Epithelial cell of esophagus (primary cell): ENCODE measurements at regions not wholly inside any gene's neighbourhood (a gene's known extent, or its start where the extent isn't known, plus 50 kb on each side); places are given as distances from the start of the nearest gene placed in this dataset.
"Not testable (repeated sequence)": the region's sequence is repeated elsewhere in the genome, so short reads cannot be mapped to it uniquely, and the experiment has no call there.

Source experiments
- DNase-seq: peaks from one replicate; pipeline ENCODE4 v3.0.0; 2010; ENCODE audit warnings: low read depth
- H3K4me3 ChIP-seq: 2 replicates; pipeline ENCODE4 v1.5.1; 2011; ENCODE audit warnings: mild to moderate bottlenecking, low read length, control low read depth
- TF ChIP-seq, protein P1 (sequence below): IDR thresholded peaks from 2 replicates; pipeline ENCODE4 v1.5.1; 2011; ENCODE audit warnings: low read depth, mild to moderate bottlenecking, low read length, control low read depth, inconsistent platforms; ENCODE audit not compliant: insufficient read depth; ENCODE audit errors: missing control alignments

DNA sequence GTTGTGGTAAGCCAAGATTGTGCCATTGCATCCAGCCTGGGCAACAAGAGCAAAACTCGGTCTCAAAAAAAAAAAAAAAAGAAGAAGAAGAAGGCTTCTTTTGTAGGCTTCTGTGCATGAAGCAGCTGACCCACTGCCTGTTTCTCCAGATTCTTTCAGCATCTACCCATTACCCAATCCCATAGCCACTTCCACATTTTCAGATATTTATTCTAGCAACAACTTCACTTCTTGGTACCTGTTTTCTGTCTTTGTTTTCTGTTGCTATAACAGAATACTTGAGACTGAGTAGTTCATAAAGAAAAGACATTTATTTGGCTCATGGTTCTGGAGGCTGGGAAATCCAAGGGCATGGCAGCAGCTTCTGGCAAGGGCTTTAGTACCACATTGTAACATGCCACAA, 95.3 kb upstream of the SGK1 start:
- TF ChIP-seq, protein P1, sequence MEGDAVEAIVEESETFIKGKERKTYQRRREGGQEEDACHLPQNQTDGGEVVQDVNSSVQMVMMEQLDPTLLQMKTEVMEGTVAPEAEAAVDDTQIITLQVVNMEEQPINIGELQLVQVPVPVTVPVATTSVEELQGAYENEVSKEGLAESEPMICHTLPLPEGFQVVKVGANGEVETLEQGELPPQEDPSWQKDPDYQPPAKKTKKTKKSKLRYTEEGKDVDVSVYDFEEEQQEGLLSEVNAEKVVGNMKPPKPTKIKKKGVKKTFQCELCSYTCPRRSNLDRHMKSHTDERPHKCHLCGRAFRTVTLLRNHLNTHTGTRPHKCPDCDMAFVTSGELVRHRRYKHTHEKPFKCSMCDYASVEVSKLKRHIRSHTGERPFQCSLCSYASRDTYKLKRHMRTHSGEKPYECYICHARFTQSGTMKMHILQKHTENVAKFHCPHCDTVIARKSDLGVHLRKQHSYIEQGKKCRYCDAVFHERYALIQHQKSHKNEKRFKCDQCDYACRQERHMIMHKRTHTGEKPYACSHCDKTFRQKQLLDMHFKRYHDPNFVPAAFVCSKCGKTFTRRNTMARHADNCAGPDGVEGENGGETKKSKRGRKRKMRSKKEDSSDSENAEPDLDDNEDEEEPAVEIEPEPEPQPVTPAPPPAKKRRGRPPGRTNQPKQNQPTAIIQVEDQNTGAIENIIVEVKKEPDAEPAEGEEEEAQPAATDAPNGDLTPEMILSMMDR = no peak
- no peak for DNase-seq

GRCh38 chr6:134410541-134410940, 92.6 kb upstream of the SGK1 start:
- DNase-seq = no peak
- TF ChIP-seq, protein P1 = no peak
- H3K4me3 ChIP-seq = no peak overlapping the region

More for the DNA sequence above, 95.3 kb upstream of the SGK1 start:
- no peak overlapping the region for H3K4me3 ChIP-seq

DNA sequence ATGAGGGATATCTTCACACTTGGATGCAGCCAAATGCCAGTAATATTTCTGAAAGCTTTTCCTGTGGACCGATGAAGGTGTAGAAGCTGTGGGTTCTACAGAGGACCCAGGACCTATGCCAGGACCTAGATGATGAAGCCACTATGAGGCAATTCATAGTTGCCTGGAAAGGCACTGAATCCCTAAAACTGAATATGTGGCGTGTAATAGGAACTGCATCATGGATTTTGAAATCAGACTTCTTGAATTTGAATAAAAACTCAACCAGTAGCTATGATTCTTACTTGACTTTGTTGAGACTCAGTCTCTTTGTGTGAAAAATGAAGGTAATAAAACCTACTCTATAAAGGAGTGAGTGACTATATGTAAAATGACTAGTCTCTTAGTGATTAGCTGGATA, 89.9 kb upstream of the SGK1 start:
- no peak for DNase-seq
- TF ChIP-seq, protein P1 = no peak
- no peak overlapping the region for H3K4me3 ChIP-seq

DNA sequence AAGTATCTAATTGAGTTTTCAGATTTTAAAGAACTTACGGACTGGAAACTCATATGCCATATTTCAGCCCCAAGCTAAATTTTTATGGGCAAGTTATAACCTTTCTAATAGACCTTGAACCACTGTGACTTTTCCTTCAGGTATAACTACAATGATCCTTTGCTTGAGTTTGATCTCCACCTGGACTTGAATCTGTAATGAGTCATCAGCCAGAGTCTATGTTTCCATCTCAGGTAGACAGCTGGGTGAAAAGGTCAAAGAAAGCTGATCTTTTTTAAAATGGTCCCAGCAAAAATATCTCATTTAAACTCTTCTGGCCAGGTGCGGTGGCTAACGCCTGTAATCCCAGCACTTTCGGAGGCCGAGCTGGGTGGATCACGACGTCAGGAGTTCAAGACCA, 88.4 kb upstream of the SGK1 start:
- TF ChIP-seq, protein P1 = no peak
- no peak overlapping the region for H3K4me3 ChIP-seq
- DNase-seq = no peak

GRCh38 chr6:134405386-134406087, 87.6 kb upstream of the SGK1 start:
- H3K4me3 ChIP-seq = no peak overlapping the region
- no peak for DNase-seq
- TF ChIP-seq, protein P1 = no peak

- H3K4me3 ChIP-seq, DNase-seq: not testable (repeated sequence)
Observed at GRCh38 chr6:134403312-134403711, 85.4 kb upstream of the SGK1 start.

DNA sequence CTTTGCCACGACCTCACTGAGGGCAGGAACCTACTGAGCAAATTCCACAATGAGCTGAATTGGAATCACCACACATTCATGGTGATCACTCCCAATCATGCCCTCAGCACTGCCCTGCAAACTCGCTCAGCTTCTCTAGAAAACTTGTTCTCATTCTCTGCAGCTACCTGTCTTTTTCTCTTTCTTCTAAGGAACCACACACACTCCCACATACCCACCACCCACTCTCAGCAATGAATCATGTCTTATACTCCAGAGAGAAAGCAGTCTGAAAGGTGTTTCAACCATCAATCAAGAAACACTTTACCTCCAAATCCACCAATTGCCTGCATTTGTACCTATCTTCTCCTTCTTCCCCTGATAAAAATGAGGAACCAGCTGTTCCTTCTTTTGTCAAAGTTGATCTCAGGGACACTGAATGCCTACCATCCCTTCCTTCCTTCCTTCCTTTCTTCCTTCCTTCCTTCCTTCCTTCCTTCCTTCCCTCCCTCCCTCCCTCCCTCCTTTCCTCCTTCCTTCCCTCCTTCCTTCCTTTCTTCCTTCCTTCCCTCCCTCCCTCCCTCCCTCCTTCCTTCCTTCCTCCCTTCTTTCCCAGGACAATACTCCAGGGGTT, 84.6 kb upstream of the SGK1 start:
- no peak overlapping the region for H3K4me3 ChIP-seq
- no peak for DNase-seq
- TF ChIP-seq, protein P1 = no peak
